ENCODE measurements at regions not wholly inside any gene's neighbourhood (a gene's known extent, or its start where the extent isn't known, plus 50 kb on each side); places are given as distances from the start of the nearest gene placed in this dataset.

GRCh38 chr5:74288448-74289108 is 351.9 kb downstream of the ENC1 start:
- DNase-seq (ENCODE audit: low read depth) = no peak

- DNase-seq (ENCODE audit: low read depth) = no peak
Measured at GRCh38 chr5:74288038-74288437, 352.5 kb downstream of the ENC1 start.

GRCh38 chr5:74286734-74287695 is 353.5 kb downstream of the ENC1 start:
- DNase-seq (ENCODE audit: low read depth) = no peak

GRCh38 chr5:74285675-74286280 is 354.8 kb downstream of the ENC1 start:
- no peak for DNase-seq (ENCODE audit: low read depth)

- DNase-seq (ENCODE audit: low read depth) = no peak
Measured at GRCh38 chr5:74282490-74282889, 358.0 kb downstream of the ENC1 start.

- no peak for DNase-seq (ENCODE audit: low read depth)
Measured at GRCh38 chr5:74281166-74281565, 359.4 kb downstream of the ENC1 start.

- DNase-seq (ENCODE audit: low read depth) = no peak
Measured at GRCh38 chr5:74280306-74280705, 360.2 kb downstream of the ENC1 start.

- no peak for DNase-seq (ENCODE audit: low read depth)
Measured at GRCh38 chr5:74279244-74279643, 361.3 kb downstream of the ENC1 start.

GRCh38 chr5:74277418-74277817 is 363.1 kb downstream of the ENC1 start:
- no peak for DNase-seq (ENCODE audit: low read depth)

GRCh38 chr5:74275171-74275992 is 365.1 kb downstream of the ENC1 start:
- DNase-seq (ENCODE audit: low read depth) = no peak

GRCh38 chr5:74274326-74274725 is 366.2 kb downstream of the ENC1 start:
- DNase-seq (ENCODE audit: low read depth) = no peak

GRCh38 chr5:74272831-74273451 is 367.6 kb downstream of the ENC1 start:
- DNase-seq (ENCODE audit: low read depth) = no peak

- DNase-seq (ENCODE audit: low read depth) = no peak
Measured at GRCh38 chr5:74272024-74272775, 368.3 kb downstream of the ENC1 start.

GRCh38 chr5:74268297-74268696 is 372.2 kb downstream of the ENC1 start:
- DNase-seq (ENCODE audit: low read depth) = no peak

GRCh38 chr5:74266836-74267235 is 373.7 kb downstream of the ENC1 start:
- DNase-seq (ENCODE audit: low read depth) = no peak

GRCh38 chr5:74266132-74266531 is 374.4 kb downstream of the ENC1 start:
- no peak for DNase-seq (ENCODE audit: low read depth)

- no peak for DNase-seq (ENCODE audit: low read depth)
Measured at GRCh38 chr5:74262544-74263207, 377.9 kb downstream of the ENC1 start.

- DNase-seq (ENCODE audit: low read depth) = no peak
Measured at GRCh38 chr5:74261866-74262265, 378.7 kb downstream of the ENC1 start.

GRCh38 chr5:74261421-74261820 is 379.1 kb downstream of the ENC1 start:
- no peak for DNase-seq (ENCODE audit: low read depth)

- DNase-seq (ENCODE audit: low read depth) = no peak
Measured at GRCh38 chr5:74259572-74259971, 381.0 kb downstream of the ENC1 start.

All from stimulated activated CD8-positive, alpha-beta memory T cell treated with anti-CD3 and anti-CD28 coated beads, Interleukin-4, amount 100 ng/mL, for 24 hours (primary cell).